K562 (cell line): ENCODE measurements at regions not wholly inside any gene's neighbourhood (a gene's known extent, or its start where the extent isn't known, plus 50 kb on each side); places are given as distances from the start of the nearest gene placed in this dataset.

Source experiments
- ETS1 ChIP-seq: conservative IDR thresholded peaks from 2 replicates; pipeline ENCODE4 v1.6.1; 2011; ENCODE audit warnings: low read depth, mild to moderate bottlenecking, low read length; ENCODE audit not compliant: control insufficient read depth
- PATZ1 ChIP-seq: fragments of 250-450 bp; sonication (Bioruptor Pico); IDR thresholded peaks from 2 replicates; pipeline ENCODE4 v1.5.0; 2020; ENCODE audit warnings: mild to moderate bottlenecking, borderline replicate concordance
- POU5F1 ChIP-seq: fragments of 150-350 bp; IDR thresholded peaks from 2 replicates; pipeline ENCODE4 v1.6.1; 2014; ENCODE audit warnings: borderline replicate concordance, low read length, low read depth, mild to moderate bottlenecking; ENCODE audit not compliant: partially characterized antibody
- PRDM10 ChIP-seq: fragments of 450-650 bp; IDR thresholded peaks from 2 replicates; pipeline ENCODE4 v1.6.1; 2018; ENCODE audit not compliant: partially characterized antibody
- RAD21 ChIP-seq, 2 experiments: fragments of 250-450 bp in 1 of 2; fragments of 450-650 bp in 1 of 2; sonication (Bioruptor Pico) in 1 of 2; formaldehyde crosslinking in 1 of 2; IDR thresholded peaks in 1 of 2; conservative IDR thresholded peaks in 1 of 2; 2 replicates each; pipeline versions ENCODE4 v1.4.0 to v1.8.0; 2020 to 2022; ENCODE audit warnings: mild to moderate bottlenecking in 2 of 2, moderate library complexity in 1 of 2
- ZNF592 ChIP-seq: fragments of 450-650 bp; IDR thresholded peaks from 2 replicates; pipeline ENCODE4 v1.6.1; 2017; ENCODE audit warnings: antibody characterized with exemption, mild to moderate bottlenecking
- TF ChIP-seq, protein P1 (sequence below), 3 experiments: fragments of 200-800 bp in 1 of 3; sonication (Bioruptor generic) in 1 of 3; sonication (generic) in 1 of 3; formaldehyde crosslinking in 1 of 3; IDR thresholded peaks; 2 replicates each; pipeline versions ENCODE4 v1.6.1 to v1.8.0; 2016 to 2022; ENCODE audit warnings: mild to moderate bottlenecking in 2 of 3, missing compliant biosample characterization in 2 of 3, missing genetic modification characterization in 2 of 3, missing genetic modification reagents in 1 of 3

GRCh38 chr5:97641081-97641480, 458.0 kb upstream of the RIOK2 start (continued):
- TF ChIP-seq PRDM10 (no peak), ZNF592 (no peak), RAD21 (CRISPR knock-in tag; conservative IDR thresholded peaks at IDR 0.05 in 1 of 2, IDR thresholded peaks at IDR 0.05 in 1 of 2) (no peak), ETS1 (no peak), POU5F1 (no peak), PATZ1 (CRISPR knock-in tag) (no peak)
- TF ChIP-seq, protein P1, sequence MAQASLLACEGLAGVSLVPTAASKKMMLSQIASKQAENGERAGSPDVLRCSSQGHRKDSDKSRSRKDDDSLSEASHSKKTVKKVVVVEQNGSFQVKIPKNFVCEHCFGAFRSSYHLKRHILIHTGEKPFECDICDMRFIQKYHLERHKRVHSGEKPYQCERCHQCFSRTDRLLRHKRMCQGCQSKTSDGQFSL (CRISPR knock-in tag; IDR thresholded peaks at IDR 0.05), result no peak
- TF ChIP-seq, protein P1 (tag; IDR thresholded peaks at IDR 0.05), result no peak
